Stimulated activated CD4-positive, alpha-beta T cell treated with anti-CD3 and anti-CD28 coated beads, TNF-alpha, amount 100 ng/mL, for 1 hour (primary cell): ENCODE measurements at regions not wholly inside any gene's neighbourhood (a gene's known extent, or its start where the extent isn't known, plus 50 kb on each side); places are given as distances from the start of the nearest gene placed in this dataset.

Source experiments
- DNase-seq, 3 donors: peaks; one replicate each; pipeline ENCODE4 v3.0.0-alpha.2; 2020; ENCODE audit warnings: low read depth in 3 of 3, low spot score in 1 of 3

DNA sequence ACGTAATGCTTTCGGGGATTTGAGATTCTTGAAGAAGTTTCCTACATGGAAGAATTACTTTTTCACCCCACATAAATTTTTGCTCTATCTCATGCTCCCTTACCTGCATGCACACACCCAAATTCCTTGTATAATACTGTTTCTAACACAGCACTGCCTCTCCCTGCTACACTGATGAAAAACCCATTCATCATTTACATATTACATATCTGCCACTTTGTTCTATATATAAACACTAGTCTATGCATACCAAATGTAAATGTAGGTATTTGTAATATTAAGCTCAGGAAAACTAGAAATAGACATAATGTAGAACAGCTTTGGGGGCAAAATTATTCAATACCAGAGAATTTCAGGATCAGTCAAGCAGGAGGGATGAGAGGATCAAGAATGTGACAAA is 182.6 kb upstream of the SEMA6D start:
- no peak for DNase-seq

DNA sequence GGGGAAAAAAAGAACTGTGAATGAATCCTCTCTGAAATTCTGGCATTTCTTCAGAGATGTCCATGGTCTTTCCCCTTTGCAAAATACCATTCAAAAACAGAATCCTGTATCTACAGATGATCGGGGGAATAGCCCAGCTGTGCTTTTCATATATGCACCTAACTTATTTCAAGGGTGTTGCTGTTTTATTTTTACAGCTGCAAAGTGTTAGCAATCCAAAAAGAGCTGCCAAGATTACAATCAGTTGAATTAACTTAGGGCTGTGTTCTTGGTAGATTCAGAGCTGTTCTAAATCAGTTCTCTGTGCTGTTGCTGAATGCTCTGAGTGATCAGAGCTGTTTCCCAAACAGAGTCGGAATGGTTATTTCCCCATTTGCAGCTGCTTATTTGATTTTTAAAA is 175.7 kb upstream of the SEMA6D start:
- no peak for DNase-seq

DNA sequence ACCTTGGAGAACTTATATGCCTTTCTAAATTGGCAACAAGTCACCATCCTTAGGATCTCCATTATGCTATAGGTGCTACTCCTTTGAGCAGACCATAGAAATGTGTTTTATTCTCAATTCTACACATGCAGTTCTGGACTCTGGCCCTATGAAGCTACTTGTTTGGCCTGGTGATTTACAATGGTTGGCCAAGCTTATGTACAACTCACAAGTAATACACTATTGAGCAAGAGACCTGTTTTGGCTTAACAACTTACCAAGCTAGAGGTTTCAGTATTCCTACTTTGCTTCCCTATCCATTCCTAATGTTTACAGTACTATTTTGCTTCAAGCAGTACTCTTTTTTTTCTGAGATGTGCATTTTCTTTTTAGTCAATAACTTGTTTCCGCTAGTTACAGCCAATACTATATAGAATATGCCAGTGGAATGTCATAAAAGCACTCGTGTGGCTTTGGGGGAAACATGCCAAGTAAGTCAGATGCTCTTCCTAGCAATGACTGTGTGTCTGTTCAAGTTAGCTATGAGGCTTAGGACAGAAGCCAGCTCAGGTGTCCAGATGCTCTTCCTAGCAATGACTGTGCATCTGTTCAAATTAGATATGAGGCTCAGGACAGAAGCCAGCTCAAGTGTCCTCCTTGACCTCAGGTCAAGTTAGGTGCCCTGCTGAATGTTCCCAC is 174.9 kb upstream of the SEMA6D start:
- no peak for DNase-seq

DNA sequence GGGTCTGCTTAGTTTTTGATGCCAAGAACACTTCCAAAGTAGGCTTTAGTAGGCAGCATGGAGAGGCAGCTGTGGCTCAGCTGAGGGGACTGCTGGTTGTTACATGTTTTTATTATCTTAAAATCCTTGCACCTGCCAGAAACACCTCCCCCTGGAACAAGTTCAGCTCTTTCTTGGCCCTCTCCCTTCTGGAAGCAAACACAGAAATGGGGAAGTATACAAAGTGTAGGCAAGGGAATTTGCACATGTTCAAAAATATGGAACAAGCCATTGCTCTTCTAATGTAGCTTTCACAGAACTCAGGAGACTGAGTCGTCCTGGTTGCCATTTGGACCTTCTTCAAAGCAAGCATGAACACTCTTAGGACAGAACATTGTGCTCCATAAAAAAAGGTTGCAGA is 169.1 kb upstream of the SEMA6D start:
- DNase-seq: no peak

DNA sequence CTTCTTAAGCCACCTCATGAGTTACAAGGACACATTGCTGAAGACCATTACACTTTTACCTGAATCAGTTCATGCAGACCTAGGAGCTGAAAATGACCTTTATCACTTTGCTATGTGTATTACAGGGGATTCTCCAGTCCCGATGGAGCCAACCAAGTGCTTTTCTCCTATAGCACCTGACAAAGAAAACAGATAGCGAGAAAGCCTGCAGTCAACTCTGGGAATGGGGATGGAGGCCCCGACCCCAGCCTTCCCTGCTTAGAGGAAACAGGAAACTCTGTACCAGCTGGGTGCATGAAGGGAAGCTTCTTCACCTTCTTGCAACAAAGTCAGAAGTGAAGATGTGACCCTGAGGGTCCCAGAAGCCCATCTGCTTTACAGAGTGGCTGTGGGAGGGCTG is 168.3 kb upstream of the SEMA6D start:
- no peak for DNase-seq

DNA sequence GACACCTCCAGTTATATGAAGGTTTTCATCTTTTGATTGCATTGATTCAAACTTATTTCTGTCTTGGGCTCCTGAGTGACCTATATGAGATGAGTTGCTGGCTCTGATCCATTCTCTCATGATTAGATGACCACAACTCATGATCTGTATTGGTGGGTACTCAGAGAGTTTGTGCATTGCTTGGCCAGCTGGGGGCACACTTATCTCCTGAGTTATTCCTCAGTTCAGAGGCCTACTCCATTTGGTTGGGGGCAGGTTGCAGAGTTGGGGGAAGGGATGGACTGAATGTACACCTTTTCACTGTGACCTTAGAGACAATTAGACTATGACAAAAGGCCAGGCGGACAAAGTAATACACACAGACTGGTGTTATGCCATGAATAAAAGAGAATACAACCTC is 166.2 kb upstream of the SEMA6D start:
- DNase-seq: no peak

DNA sequence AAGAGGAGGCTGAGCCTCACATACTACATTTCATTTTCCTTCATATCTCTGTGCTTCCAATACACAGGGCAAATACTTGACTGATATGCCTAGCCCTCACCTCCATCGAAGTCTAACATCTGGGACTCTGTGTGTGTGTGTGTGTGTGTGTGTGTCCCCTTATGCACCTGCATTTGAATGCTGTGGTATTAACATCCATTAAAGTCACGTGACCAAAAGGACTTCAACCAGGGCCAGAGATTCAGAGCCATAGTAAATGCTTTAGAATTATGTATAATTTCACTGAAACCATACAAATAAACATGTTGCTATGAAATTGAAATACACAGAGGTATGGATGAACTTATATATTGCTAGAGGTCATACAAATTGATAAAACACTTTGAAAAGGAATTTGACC is 165.8 kb upstream of the SEMA6D start:
- DNase-seq: no peak

DNA sequence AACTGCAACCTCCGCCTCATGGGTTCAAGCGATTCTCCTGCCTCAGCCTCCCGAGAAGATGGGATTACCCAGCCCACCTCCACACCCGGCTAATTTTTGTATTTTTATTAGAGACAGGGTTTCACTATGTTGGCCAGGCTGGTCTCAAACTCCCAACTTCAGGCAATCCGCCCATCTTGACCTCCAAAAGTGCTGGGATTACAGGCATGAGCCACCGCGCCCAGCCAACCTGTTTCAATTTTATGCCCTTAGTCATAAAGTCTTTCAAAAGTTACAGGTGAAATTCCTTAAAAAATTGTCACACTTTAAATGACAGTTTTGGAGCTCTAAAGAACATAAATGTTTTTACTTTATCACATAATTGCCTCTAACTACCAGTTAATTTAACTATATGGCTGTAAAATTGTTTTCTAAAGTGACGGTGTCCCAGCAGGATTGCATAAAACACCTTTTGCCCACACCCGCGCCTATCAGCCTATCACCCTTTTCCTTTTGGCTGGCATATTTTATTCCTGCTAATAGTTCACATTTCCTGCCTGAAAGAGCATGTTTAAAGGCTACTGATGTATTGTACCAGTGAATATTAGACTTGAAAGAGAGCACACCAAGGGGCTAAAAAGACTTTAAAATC is 164.2 kb upstream of the SEMA6D start:
- no peak for DNase-seq

DNA sequence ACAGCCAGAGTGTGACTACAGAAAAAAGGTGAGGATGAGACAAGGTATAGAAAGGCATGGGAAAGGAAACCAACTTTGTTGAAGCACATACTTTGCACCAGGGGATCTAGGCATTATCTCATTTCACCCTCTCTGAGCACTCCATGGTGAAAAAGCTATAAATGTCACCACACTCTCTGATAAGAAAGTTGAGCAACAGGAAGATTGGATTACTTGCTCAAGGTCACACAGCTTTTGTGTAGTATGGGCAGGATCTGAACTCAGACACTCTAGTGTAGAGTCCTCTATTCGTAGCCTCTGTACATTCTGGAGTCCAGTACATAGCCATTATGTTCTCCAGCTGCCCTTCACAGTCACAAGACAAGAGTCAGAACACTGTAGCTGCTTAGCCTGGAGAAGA is 163.4 kb upstream of the SEMA6D start:
- no peak for DNase-seq

DNA sequence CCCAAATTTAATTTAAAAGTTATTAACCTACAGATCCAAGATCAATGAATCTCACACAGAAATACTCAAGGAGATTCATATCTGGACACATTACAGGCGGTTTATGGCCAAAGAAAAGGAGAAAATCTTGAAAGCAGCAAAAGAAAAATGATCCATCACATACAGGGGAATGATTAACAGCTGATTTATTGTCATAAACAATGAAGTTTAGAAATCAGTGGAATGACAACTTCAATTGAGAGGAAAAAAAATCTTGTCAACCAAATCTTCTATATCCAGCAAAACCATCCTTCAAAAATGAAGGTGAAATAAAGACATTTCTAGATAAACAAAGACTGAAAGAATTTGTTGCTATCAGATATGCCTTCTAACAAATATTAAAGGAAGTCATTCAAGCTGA is 156.2 kb upstream of the SEMA6D start:
- no peak for DNase-seq

DNA sequence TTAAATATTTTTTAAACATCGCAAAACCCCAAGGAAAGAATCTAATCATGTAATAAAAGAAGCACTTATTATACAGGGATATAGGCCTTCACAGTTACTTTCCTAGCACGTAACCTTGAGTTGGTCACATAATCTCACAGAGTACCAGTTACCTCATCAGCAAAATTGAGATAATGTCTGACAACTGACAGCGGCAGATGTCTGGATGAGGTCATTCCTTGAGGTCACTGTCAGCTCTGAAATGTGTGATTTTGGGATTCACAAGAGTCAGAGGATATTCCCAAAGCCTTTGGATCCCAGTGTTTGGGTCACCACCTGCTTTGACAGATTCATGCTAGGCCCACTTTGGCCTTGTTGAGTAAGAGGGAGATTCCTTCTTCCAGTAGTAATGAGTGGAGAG is 151.4 kb upstream of the SEMA6D start:
- no peak for DNase-seq

DNA sequence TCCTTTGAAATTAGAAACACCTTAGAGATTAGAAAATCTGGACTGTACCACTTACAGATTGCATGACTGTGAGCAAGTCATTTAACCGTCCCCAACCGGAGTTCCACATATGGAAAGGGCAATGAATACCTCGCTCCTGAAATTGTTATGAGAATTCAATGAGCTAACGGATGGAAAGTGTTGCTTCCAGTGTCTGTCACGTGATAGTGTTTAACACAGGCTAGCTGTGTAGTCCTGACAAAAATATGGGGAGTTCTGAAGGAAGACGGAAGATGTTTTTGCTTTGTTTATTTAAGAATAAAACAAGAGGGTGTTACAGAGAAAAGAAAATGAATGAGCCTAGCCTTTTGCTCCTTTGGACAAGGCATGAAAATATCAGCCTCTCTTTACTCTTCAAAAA is 150.7 kb upstream of the SEMA6D start:
- no peak for DNase-seq

DNA sequence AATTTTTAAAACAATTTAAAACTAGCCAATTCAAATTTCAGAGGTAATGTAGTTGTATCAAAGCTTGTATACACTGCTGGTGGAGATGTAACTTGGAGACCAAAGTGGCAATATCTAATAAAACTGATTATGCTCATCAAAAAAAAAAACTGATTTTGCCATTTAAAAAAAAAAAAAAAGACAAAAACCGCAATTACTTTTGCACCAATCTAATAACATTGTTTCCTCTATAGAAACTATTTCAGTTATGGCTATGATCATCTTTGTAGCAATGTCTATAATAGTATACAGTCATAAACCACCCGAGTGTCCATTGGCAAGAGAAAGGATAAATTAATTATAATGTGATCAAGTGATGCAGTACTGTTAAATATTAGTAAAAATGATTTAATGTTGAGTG is 149.3 kb upstream of the SEMA6D start:
- DNase-seq: no peak

DNA sequence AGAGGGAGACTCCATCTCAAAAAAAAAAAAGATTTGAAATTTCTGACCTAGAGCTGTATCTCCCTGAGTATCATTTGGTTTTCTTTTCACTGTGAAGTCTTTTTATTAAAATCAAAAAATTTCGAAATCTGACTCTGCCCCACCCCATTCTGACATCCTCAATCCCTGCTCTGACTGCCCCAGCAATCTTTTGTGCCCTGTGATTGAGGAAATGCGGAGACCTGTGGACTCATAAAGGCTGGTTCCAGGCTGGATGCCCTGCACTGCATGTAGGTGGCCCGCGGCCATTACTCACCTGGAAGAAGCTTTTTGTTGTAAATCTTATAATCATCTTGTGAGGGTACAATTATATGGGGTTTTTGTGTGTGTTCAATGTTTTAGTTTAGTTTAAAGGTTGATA is 147.3 kb upstream of the SEMA6D start:
- DNase-seq: no peak

DNA sequence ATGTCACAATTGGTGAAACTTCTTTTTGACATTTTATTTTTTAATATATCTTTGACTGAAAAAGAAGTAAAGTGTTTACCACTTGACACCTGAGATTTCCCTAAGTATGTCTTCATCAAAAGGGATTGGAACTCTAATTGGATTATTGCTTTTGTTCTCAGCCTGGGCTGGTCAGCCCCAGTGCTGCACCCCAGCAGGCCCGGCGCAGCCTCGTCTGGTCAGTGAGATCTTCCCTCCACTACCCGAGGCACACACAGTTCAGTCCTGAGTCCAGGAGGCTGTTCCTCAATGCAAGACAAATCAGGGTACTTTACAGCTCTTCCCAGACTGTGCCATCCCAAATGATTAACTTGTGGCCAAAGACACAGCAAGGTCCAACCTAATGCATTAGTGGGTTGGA is 146.9 kb upstream of the SEMA6D start:
- DNase-seq: no peak

DNA sequence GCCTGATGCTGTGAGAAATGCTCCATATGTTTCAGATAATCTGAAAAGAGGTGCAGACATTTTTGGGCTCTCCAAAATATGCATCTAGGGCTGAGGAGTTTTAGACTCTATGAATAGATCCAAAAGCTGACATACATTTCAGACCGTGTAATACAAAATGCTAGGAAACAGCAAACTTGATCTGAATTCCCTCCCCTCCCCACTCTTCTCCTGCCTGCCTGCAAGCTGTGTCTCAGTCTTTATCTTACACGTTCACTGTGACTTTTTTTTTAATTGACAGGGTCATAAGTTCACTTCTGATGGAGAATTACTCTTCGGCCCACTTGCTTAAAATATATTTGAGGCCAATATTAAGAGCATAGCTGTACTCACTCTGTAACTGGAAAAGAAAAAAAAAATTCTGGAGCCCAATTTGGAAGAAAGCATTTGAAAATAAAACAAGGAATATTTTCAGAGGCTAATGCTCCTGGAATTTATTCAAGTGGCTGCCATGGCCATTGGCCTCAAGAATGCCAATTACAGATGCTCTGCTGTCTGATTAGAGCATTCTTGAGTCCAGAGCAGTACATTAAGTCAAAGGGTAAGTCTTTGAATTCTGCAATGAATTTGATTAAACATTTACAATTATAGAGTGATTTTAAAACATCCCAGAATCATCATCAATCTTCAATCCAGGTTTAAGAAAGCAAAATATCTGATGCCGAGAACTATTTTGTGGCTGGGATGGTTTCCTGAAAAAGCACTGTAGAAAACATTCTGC is 146.2 kb upstream of the SEMA6D start:
- no peak for DNase-seq

DNA sequence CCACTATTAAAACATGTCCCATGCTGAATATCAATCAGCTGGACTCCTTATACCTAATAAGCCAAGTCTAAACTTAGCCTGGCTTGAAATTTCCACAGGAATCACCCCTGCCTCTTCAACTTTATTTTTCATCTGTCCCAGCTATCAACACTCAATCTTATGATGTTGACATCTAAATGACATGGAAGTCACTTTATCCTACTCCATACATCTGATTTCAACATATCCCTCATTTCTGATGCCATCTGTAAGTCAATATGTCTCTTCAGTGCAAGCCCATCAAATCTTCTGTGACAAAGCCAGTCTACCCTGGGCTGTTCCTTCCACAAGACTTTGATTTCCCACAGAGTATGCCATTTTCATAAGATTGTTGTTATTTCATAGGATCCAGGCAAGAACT is 143.6 kb upstream of the SEMA6D start:
- no peak for DNase-seq

DNA sequence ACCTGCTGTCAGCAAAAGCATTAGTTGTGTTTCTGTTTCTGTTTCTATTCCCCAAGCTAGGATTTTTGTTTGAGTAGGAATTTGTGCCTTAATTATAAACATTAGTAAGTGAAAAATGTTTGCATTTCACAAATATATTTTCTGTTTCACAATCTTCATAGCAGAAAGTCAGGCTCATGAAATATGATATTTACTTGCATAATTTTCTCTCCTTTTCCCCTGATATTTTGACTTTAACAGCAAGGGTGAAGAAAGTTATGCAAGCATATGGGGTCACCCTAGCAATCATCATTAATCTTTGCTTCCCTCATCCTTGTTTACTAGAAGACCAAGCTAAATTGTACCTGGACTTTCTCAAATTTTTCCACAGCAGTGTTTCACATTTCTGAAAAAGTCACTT is 140.3 kb upstream of the SEMA6D start:
- DNase-seq: no peak

DNA sequence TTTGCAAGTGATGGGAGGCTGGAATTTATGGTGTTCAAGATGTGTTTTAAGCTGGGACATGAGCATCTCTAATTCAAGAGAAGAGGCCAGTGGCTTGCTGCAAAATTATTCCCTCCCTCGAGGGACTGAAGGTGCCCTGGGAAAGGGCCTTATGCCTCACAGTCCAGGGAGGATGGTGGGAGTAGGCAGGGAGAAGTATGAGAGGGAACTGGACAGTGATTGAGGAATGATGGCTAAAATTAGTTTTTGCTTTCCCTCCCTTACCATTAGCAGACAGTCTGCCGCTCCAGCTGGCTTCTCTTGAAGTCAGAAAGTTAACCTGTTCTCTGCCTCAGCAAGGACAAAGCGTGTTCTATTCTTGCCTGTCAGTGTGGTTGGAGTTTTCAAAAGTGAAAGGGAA is 139.8 kb upstream of the SEMA6D start:
- no peak for DNase-seq

DNA sequence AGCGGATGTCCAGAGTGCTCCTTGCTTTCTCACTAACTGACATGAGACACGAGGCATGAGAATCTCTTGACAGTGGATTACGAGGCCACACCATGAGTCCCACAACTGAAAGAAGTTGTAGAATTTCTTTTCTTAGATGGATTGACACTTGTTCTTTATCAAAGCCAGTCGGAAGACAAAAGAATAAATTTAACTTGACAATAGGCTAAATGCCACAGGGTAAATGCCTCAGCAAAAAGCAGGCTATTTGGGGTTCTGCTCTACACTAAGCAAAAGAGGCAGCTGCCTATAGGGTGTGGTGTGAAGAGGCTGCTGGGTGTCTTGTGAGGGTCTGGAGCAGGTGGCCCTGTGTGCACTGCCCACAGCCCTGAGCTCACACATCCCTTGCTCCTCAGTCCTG is 135.1 kb upstream of the SEMA6D start:
- no peak for DNase-seq

DNA sequence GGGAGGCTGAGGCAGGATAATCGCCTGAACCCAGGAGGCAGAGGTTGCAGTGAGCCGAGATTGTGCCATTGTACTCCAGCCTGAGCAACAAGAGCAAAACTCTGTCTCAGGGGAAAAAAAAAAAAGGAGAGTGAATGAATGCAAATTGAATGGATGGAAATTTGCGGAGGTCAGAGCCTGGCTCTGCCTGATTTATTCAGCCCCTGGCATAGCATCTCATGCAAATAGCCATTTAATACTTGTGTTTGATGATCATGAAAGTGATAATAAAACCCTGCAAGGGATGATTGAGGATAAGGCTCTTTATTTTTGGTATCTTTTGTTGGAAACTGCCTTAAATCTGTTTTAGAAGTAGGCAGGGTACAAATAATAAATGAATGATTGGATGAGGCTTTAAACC is 133.0 kb upstream of the SEMA6D start:
- DNase-seq: no peak

DNA sequence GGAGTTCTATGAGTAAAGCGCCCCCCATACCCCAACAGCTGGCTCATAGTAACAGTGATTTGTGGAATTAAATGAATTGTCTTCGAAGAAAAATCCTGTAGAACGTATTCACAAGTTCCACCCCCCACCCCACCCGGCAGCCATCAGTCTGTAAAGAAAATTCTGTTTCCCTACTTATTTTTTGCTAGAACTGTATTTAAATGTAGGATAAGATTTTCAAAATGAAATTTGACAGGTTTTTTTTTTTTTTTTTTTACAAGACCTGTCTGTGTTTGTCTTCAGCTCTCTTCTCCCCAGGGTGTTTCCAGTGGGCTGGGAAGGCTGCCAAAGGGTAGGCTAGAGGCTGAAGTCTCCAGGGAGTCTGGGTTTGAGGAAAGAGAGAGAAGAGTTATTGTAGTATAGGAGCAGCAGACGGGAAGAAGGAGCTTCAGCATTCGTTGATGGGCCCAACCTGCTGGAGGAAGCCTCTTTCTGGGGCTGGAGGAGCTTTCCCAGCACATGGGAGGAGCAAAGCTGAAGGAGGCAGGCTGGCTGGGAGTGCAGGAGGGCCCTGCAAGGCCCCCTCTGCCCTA is 130.6 kb upstream of the SEMA6D start:
- DNase-seq: no peak
